ENCODE measurements at regions not wholly inside any gene's neighbourhood (a gene's known extent, or its start where the extent isn't known, plus 50 kb on each side); places are given as distances from the start of the nearest gene placed in this dataset.

- H3K27me3 ChIP-seq (ENCODE audit: insufficient read depth, poor library complexity, severe bottlenecking): no peaks in the 10 kb centered on the region
- no peak overlapping the region for H3K4me3 ChIP-seq (replicated peaks; ENCODE audit: insufficient read depth, low read length)
- no peak for TF ChIP-seq SPI1 (IDR thresholded peaks at IDR 0.05; ENCODE audit: borderline replicate concordance, low read depth)
- TF ChIP-seq, protein P1, sequence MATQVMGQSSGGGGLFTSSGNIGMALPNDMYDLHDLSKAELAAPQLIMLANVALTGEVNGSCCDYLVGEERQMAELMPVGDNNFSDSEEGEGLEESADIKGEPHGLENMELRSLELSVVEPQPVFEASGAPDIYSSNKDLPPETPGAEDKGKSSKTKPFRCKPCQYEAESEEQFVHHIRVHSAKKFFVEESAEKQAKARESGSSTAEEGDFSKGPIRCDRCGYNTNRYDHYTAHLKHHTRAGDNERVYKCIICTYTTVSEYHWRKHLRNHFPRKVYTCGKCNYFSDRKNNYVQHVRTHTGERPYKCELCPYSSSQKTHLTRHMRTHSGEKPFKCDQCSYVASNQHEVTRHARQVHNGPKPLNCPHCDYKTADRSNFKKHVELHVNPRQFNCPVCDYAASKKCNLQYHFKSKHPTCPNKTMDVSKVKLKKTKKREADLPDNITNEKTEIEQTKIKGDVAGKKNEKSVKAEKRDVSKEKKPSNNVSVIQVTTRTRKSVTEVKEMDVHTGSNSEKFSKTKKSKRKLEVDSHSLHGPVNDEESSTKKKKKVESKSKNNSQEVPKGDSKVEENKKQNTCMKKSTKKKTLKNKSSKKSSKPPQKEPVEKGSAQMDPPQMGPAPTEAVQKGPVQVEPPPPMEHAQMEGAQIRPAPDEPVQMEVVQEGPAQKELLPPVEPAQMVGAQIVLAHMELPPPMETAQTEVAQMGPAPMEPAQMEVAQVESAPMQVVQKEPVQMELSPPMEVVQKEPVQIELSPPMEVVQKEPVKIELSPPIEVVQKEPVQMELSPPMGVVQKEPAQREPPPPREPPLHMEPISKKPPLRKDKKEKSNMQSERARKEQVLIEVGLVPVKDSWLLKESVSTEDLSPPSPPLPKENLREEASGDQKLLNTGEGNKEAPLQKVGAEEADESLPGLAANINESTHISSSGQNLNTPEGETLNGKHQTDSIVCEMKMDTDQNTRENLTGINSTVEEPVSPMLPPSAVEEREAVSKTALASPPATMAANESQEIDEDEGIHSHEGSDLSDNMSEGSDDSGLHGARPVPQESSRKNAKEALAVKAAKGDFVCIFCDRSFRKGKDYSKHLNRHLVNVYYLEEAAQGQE (IDR thresholded peaks at IDR 0.05; ENCODE audit: insufficient replicate concordance, low read depth): no peak
- TF ChIP-seq POLR2AphosphoS5 (IDR thresholded peaks at IDR 0.05; ENCODE audit: low read depth): no peak
- no peak for TF ChIP-seq CTCF (IDR thresholded peaks at IDR 0.05; ENCODE audit: insufficient read depth, low read length)
- no peak for TF ChIP-seq GABPA (IDR thresholded peaks at IDR 0.05; ENCODE audit: low read depth)
- no peak for DNase-seq (ENCODE audit: low read depth in 1 of 2, low spot score in 1 of 2)
- H3K27ac ChIP-seq (replicated peaks): no peak overlapping the region
Observed at GRCh38 chr5:29162297-29162696, 2031.2 kb upstream of the CDH6 start.

- DNase-seq (ENCODE audit: low read depth in 1 of 2, low spot score in 1 of 2): no peak
- Histone ChIP-seq H3K27me3 (ENCODE audit: insufficient read depth, poor library complexity, severe bottlenecking) (no peaks in the 10 kb centered on the region), H3K27ac (replicated peaks) (no peak overlapping the region), H3K4me3 (replicated peaks; ENCODE audit: insufficient read depth, low read length) (no peak overlapping the region)
- TF ChIP-seq GABPA (IDR thresholded peaks at IDR 0.05; ENCODE audit: low read depth) (no peak), SPI1 (IDR thresholded peaks at IDR 0.05; ENCODE audit: borderline replicate concordance, low read depth) (no peak), CTCF (IDR thresholded peaks at IDR 0.05; ENCODE audit: insufficient read depth, low read length) (no peak), POLR2AphosphoS5 (IDR thresholded peaks at IDR 0.05; ENCODE audit: low read depth) (no peak)
- TF ChIP-seq, protein P1 (IDR thresholded peaks at IDR 0.05; ENCODE audit: insufficient replicate concordance, low read depth): no peak
Observed at GRCh38 chr5:29161399-29162291, 2031.8 kb upstream of the CDH6 start.

GRCh38 chr5:29157975-29158374 lies 2035.5 kb upstream of the CDH6 start:
- no peak for DNase-seq (ENCODE audit: low read depth in 1 of 2, low spot score in 1 of 2)
- no peak overlapping the region for H3K4me3 ChIP-seq (replicated peaks; ENCODE audit: insufficient read depth, low read length)
- no peak overlapping the region for H3K27ac ChIP-seq (replicated peaks)
- no peak for TF ChIP-seq SPI1 (IDR thresholded peaks at IDR 0.05; ENCODE audit: borderline replicate concordance, low read depth)
- no peak for TF ChIP-seq GABPA (IDR thresholded peaks at IDR 0.05; ENCODE audit: low read depth)
- TF ChIP-seq POLR2AphosphoS5 (IDR thresholded peaks at IDR 0.05; ENCODE audit: low read depth): no peak
- TF ChIP-seq, protein P1 (IDR thresholded peaks at IDR 0.05; ENCODE audit: insufficient replicate concordance, low read depth): no peak
- no peak for TF ChIP-seq CTCF (IDR thresholded peaks at IDR 0.05; ENCODE audit: insufficient read depth, low read length)
- H3K27me3 ChIP-seq (ENCODE audit: insufficient read depth, poor library complexity, severe bottlenecking): no peaks in the 10 kb centered on the region

All from HL-60 (cell line).